B cell (primary cell): ENCODE measurements at regions not wholly inside any gene's neighbourhood (a gene's known extent, or its start where the extent isn't known, plus 50 kb on each side); places are given as distances from the start of the nearest gene placed in this dataset.

Source experiments
- ATAC-seq: fragments of 200-7000 bp; cut with Tn5 transposase; one replicate; pipeline ENCODE4 v1.10.0; 2021; ENCODE audit warnings: low read depth, mild to moderate bottlenecking, moderate number of reproducible peaks, moderate library complexity
- CTCF ChIA-PET: fragments of 350-600 bp; sonication (Branson Sonifier 250); formaldehyde crosslinking; loops from one replicate; lab custom pipeline; 2021; ENCODE audit warnings: antibody characterized with exemption, inconsistent platforms; lab: Charles Lee
- POLR2A ChIA-PET: fragments of 350-600 bp; sonication (Branson Sonifier 250); formaldehyde crosslinking; loops from one replicate; lab custom pipeline; 2021; ENCODE audit warnings: antibody characterized with exemption; lab: Charles Lee
- DNase-seq: peaks from one replicate; pipeline ENCODE4 v3.0.0; 2013
- H2AFZ ChIP-seq: 2 replicates; pipeline ENCODE4 v1.6.1; 2012; ENCODE audit warnings: mild to moderate bottlenecking, low read depth, low read length; ENCODE audit not compliant: insufficient read depth, poor library complexity, severe bottlenecking
- H3K27ac ChIP-seq, 2 donors: 1 replicate in 1 of 2; 2 replicates in 1 of 2; pipeline ENCODE4 v1.5.1; 2012 to 2013; ENCODE audit warnings: low read length in 2 of 2, mild to moderate bottlenecking in 2 of 2, moderate library complexity in 1 of 2
- H3K27me3 ChIP-seq, 4 experiments: fragments of 200-600 bp in 1 of 4; sonication (generic) in 1 of 4; replicated peaks in 1 of 4; 1 replicate in 2 of 4; 2 replicates in 2 of 4; pipeline versions ENCODE4 v1.6.1 to v1.7.0; 2013 to 2016; ENCODE audit warnings: low read length in 3 of 4, mild to moderate bottlenecking in 2 of 4, mixed read lengths in 1 of 4, moderate library complexity in 1 of 4; ENCODE audit not compliant: insufficient read depth in 4 of 4, control insufficient read depth in 3 of 4; ENCODE audit errors: control extremely low read depth in 1 of 4
- H3K36me3 ChIP-seq, 2 experiments: replicated peaks in 1 of 2; 1 replicate in 1 of 2; 2 replicates in 1 of 2; pipeline versions ENCODE4 v1.6.1 to v1.7.1; 2013; ENCODE audit warnings: low read length in 1 of 2; ENCODE audit not compliant: insufficient read depth in 2 of 2, control insufficient read depth in 1 of 2; ENCODE audit errors: control extremely low read depth in 1 of 2, extremely low read depth in 1 of 2
- H3K4me1 ChIP-seq, 2 donors: fragments of 200-600 bp in 1 of 2; sonication (generic) in 1 of 2; 1 replicate in 1 of 2; 2 replicates in 1 of 2; pipeline versions ENCODE4 v1.5.1 to v1.6.1; 2013 to 2017; ENCODE audit warnings: low read length in 2 of 2; ENCODE audit not compliant: control insufficient read depth in 2 of 2, insufficient read depth in 2 of 2
- H3K4me2 ChIP-seq: replicated peaks from 2 replicates; pipeline ENCODE3; 2012; ENCODE audit warnings: mild to moderate bottlenecking, low read depth, low read length; ENCODE audit not compliant: poor library complexity, severe bottlenecking
- H3K4me3 ChIP-seq, 5 experiments: fragments of 200-600 bp in 1 of 5; sonication (generic) in 1 of 5; 1 replicate in 3 of 5; 2 replicates in 2 of 5; pipeline versions ENCODE4 v1.5.1 to v1.7.0; 2011 to 2016; ENCODE audit warnings: low read length in 4 of 5, mild to moderate bottlenecking in 4 of 5, low read depth in 2 of 5, control low read depth in 1 of 5, moderate library complexity in 1 of 5; ENCODE audit not compliant: insufficient read depth in 1 of 5; ENCODE audit errors: control extremely low read depth in 1 of 5, extremely low read depth in 1 of 5
- H3K79me2 ChIP-seq: fragments of 200-600 bp; sonication (generic); one replicate; pipeline ENCODE4 v1.6.0; 2016; ENCODE audit warnings: low read length; ENCODE audit not compliant: control insufficient read depth, insufficient read depth
- H3K9ac ChIP-seq: fragments of 200-600 bp; sonication (generic); 2 replicates; pipeline ENCODE4 v1.6.1; 2017; ENCODE audit warnings: mild to moderate bottlenecking, low read length, moderate library complexity
- H3K9me3 ChIP-seq, 3 donors: one replicate each; pipeline versions ENCODE4 v1.6.1 to v1.7.1; 2013; ENCODE audit warnings: low read length in 2 of 3; ENCODE audit not compliant: control insufficient read depth in 2 of 3, insufficient read depth in 1 of 3; ENCODE audit errors: control extremely low read depth in 1 of 3
- H4K20me1 ChIP-seq: 2 replicates; pipeline ENCODE4 v1.6.0; 2012; ENCODE audit warnings: mild to moderate bottlenecking, low read length; ENCODE audit not compliant: insufficient read depth, control insufficient read depth, poor library complexity, severe bottlenecking
- H3K27ac Mint-ChIP-seq: one replicate; pipeline ENCODE4 v1.8.0; 2021; ENCODE audit warnings: mixed read lengths
- H3K27me3 Mint-ChIP-seq: one replicate; pipeline ENCODE4 v1.8.0; 2021; ENCODE audit warnings: mixed read lengths
- H3K4me1 Mint-ChIP-seq: one replicate; pipeline ENCODE4 v1.8.0; 2021; ENCODE audit warnings: mixed read lengths
- H3K4me3 Mint-ChIP-seq: one replicate; pipeline ENCODE4 v1.8.0; 2021; ENCODE audit warnings: mixed read lengths
- H3K9me3 Mint-ChIP-seq: one replicate; pipeline ENCODE4 v1.8.0; 2022; ENCODE audit warnings: mixed read lengths; ENCODE audit not compliant: insufficient read depth
- CTCF ChIP-seq: fragments of 200-600 bp; IDR thresholded peaks from one replicate; pipeline ENCODE4 v1.8.0; 2022; ENCODE audit warnings: antibody characterized with exemption, mild to moderate bottlenecking
- EZH2 ChIP-seq: IDR thresholded peaks from 2 replicates; pipeline ENCODE4 v1.6.1; 2012; ENCODE audit warnings: borderline replicate concordance, low read depth, mild to moderate bottlenecking, moderate library complexity, low read length; ENCODE audit not compliant: insufficient read depth, poor library complexity, severe bottlenecking
- WGBS: methylation state at CpG from one replicate; pipeline ENCODE4 v1.1.5; 2013; ENCODE audit warnings: missing lambda C conversion rate; ENCODE audit not compliant: insufficient coverage; 5-methylcytosine and 5-hydroxymethylcytosine counted together
- intact Hi-C: fragments of 100-400 bp; cut with micrococcal nuclease; formaldehyde crosslinking; loops from one replicate; pipeline ENCODE4 v1.10.0; 2022

- Histone ChIP-seq H3K4me2 (no peak overlapping the region), H3K9me3 (peaks cover 3 to 21% (median 9%) of the 10 kb centered on the region in 3 donors), H3K4me1 (peaks cover 0 to 11% of the 10 kb centered on the region in 2 donors), H3K27me3 (no peaks in the 10 kb centered on the region), H3K9ac (no peak overlapping the region), H3K79me2 (no peaks in the 10 kb centered on the region), H3K27ac (no peak overlapping the region), H3K4me3 (no peak overlapping the region), H3K36me3 (no peaks in the 10 kb centered on the region), H2AFZ (no peak overlapping the region), H4K20me1 (no peaks in the 10 kb centered on the region)
- ChIA-PET CTCF (no interaction called here), POLR2A (no interaction called here)
- Mint-ChIP-seq H3K9me3 (peaks cover 9% of the 10 kb centered on the region), H3K4me3 (no peak overlapping the region), H3K27me3 (no peaks in the 10 kb centered on the region), H3K4me1 (peaks cover 13% of the 10 kb centered on the region), H3K27ac (no peak overlapping the region)
- DNase-seq (no peak), ATAC-seq (no peak)
- intact Hi-C loops: no loop called here
- TF ChIP-seq CTCF (no peak), EZH2 (no peak)
- WGBS: 33% methylated on average over 1 of the region's 6 CpGs
These were observed 295.3 kb downstream of the SOX9 start for GRCh38 chr17:72416054-72416675.

GRCh38 chr17:72416905-72417304 is 296.1 kb downstream of the SOX9 start:
- ChIA-PET POLR2A (no interaction called here), CTCF (interaction anchor here (0.6 kb wide), 1 partner anchor 322 kb away, joined by 3 read pairs; no protein-coding TSS in a partner anchor)
- no peak for ATAC-seq
- no peak overlapping the region for H3K27ac Mint-ChIP-seq
- H3K4me1 Mint-ChIP-seq: peaks cover 21% of the 10 kb centered on the region
- DNase-seq: no peak
- no peaks in the 10 kb centered on the region for H3K79me2 ChIP-seq
- H3K4me2 ChIP-seq: no peak overlapping the region
- H3K9ac ChIP-seq: no peak overlapping the region
- H3K4me3 Mint-ChIP-seq: no peak overlapping the region
- no peaks in the 10 kb centered on the region for H4K20me1 ChIP-seq
- H2AFZ ChIP-seq: no peak overlapping the region
- H3K27me3 Mint-ChIP-seq: no peaks in the 10 kb centered on the region
- peaks cover 0 to 19% of the 10 kb centered on the region in 2 donors for H3K4me1 ChIP-seq
- H3K9me3 Mint-ChIP-seq: peaks cover 9% of the 10 kb centered on the region
- H3K27me3 ChIP-seq: no peaks in the 10 kb centered on the region
- peaks cover 3 to 21% (median 9%) of the 10 kb centered on the region in 3 donors for H3K9me3 ChIP-seq
- H3K27ac ChIP-seq: no peak overlapping the region
- H3K36me3 ChIP-seq: no peaks in the 10 kb centered on the region
- no peak overlapping the region for H3K4me3 ChIP-seq
- TF ChIP-seq CTCF (no peak), EZH2 (no peak)
- intact Hi-C loops: no loop called here
